CD4-positive, alpha-beta T cell (primary cell): ENCODE measurements at regions not wholly inside any gene's neighbourhood (a gene's known extent, or its start where the extent isn't known, plus 50 kb on each side); places are given as distances from the start of the nearest gene placed in this dataset.
"Not testable (repeated sequence)": the region's sequence is repeated elsewhere in the genome, so short reads cannot be mapped to it uniquely, and the experiment has no call there.

Experiments
- ATAC-seq: fragments of 200-7000 bp; cut with Tn5 transposase; one replicate; pipeline ENCODE4 v1.10.0; 2022; ENCODE audit warnings: mild to moderate bottlenecking; ENCODE audit not compliant: poor library complexity
- CTCF ChIA-PET: fragments of 350-600 bp; sonication (Branson Sonifier 250); formaldehyde crosslinking; loops from one replicate; lab custom pipeline; 2021; ENCODE audit warnings: antibody characterized with exemption, inconsistent platforms; lab: Charles Lee
- POLR2A ChIA-PET: fragments of 350-600 bp; sonication (Branson Sonifier 250); formaldehyde crosslinking; loops from one replicate; lab custom pipeline; 2021; ENCODE audit warnings: antibody characterized with exemption, inconsistent platforms; lab: Charles Lee
- DNase-seq, 14 experiments: peaks; one replicate each; pipeline ENCODE4 v3.0.0-alpha.2; 2013 to 2020; ENCODE audit warnings: mixed read lengths in 2 of 14
- H3K27ac ChIP-seq, 2 donors: one replicate each; pipeline versions ENCODE4 v1.5.1 to v1.7.0; 2013; ENCODE audit warnings: low read length in 2 of 2, low read depth in 1 of 2, mild to moderate bottlenecking in 1 of 2
- H3K27me3 ChIP-seq, 2 experiments: 1 replicate in 1 of 2; 2 replicates in 1 of 2; pipeline versions ENCODE4 v1.6.1 to v1.7.0; 2013; ENCODE audit warnings: low read length in 2 of 2, control low read depth in 1 of 2, mild to moderate bottlenecking in 1 of 2, moderate library complexity in 1 of 2; ENCODE audit not compliant: insufficient read depth in 2 of 2, control insufficient read depth in 1 of 2
- H3K36me3 ChIP-seq: one replicate; pipeline ENCODE4 v1.6.1; 2013; ENCODE audit warnings: low read length, control low read depth; ENCODE audit not compliant: insufficient read depth
- H3K4me1 ChIP-seq: one replicate; pipeline ENCODE4 v1.6.1; 2013; ENCODE audit warnings: low read length, control low read depth; ENCODE audit not compliant: insufficient read depth
- H3K4me3 ChIP-seq: one replicate; pipeline ENCODE4 v1.5.1; 2013; ENCODE audit warnings: mild to moderate bottlenecking, low read length, moderate library complexity
- H3K9me3 ChIP-seq, 2 experiments: 1 replicate in 1 of 2; 2 replicates in 1 of 2; pipeline versions ENCODE4 v1.6.1 to v1.7.0; 2013; ENCODE audit warnings: low read length in 2 of 2, mild to moderate bottlenecking in 2 of 2, control low read depth in 1 of 2, moderate library complexity in 1 of 2; ENCODE audit not compliant: control insufficient read depth in 1 of 2, insufficient read depth in 1 of 2
- H3K27ac Mint-ChIP-seq: one replicate; pipeline ENCODE4 v1.8.0; 2020; ENCODE audit warnings: mixed read lengths
- H3K27me3 Mint-ChIP-seq: one replicate; pipeline ENCODE4 v1.8.0; 2021; ENCODE audit warnings: mixed read lengths
- H3K36me3 Mint-ChIP-seq: one replicate; pipeline ENCODE4 v1.8.0; 2021; ENCODE audit warnings: low read depth, mixed read lengths
- H3K4me1 Mint-ChIP-seq: one replicate; pipeline ENCODE4 v1.8.0; 2021; ENCODE audit warnings: low read depth, mixed read lengths
- H3K4me3 Mint-ChIP-seq: one replicate; pipeline ENCODE4 v1.8.0; 2020; ENCODE audit warnings: mild to moderate bottlenecking, mixed read lengths
- H3K9me3 Mint-ChIP-seq: one replicate; pipeline ENCODE4 v1.8.0; 2020; ENCODE audit warnings: mixed read lengths
- CTCF ChIP-seq: fragments of 200-600 bp; IDR thresholded peaks from one replicate; pipeline ENCODE4 v1.8.0; 2022; ENCODE audit warnings: antibody characterized with exemption, mild to moderate bottlenecking
- intact Hi-C, 2 experiments: fragments of 100-400 bp; cut with DNase I in 1 of 2; cut with micrococcal nuclease in 1 of 2; formaldehyde crosslinking; loops; one replicate each; pipeline versions ENCODE4 v1.15.1 to v1.9.0; 2023 to 2025; cut with DNase I, micrococcal nuclease

DNA sequence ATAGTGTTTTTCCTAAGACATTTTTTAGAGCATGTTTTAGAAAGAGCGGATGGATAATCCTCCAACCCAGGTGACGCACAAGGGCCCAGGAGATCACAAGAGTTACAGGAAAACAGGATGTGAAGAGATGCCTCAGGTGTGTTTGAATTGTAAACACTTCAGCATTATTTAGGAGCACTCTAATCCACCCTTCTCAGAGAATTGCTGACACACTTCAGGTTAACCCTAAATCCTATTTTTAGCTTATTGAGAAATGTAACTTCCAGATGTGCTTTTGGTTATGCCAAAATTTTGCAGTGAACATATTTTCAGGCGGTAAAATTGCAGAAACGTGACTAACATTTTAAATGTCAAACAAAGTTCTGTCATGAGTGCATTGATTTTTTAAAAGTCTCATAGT, 755.4 kb upstream of the CTNND2 start:
- CTCF ChIA-PET, result no interaction called here
- no peaks in the 10 kb centered on the region for H3K27me3 ChIP-seq
- Mint-ChIP-seq H3K4me1 (no peaks in the 10 kb centered on the region), H3K9me3 (peaks cover 27% of the 10 kb centered on the region), H3K4me3 (no peak overlapping the region), H3K36me3 (no peaks in the 10 kb centered on the region), H3K27ac (no peak overlapping the region), H3K27me3 (no peaks in the 10 kb centered on the region)
- DNase-seq (no peak), ATAC-seq (no peak)
- no peak overlapping the region for H3K4me3 ChIP-seq
- H3K9me3 ChIP-seq, result peaks cover 0 to 21% of the 10 kb centered on the region in 2 experiments
- H3K27ac ChIP-seq, result no peak overlapping the region
- no peaks in the 10 kb centered on the region for H3K4me1 ChIP-seq
- intact Hi-C loops, result no loop called here
- TF ChIP-seq CTCF, result no peak
- no peaks in the 10 kb centered on the region for H3K36me3 ChIP-seq
- POLR2A ChIA-PET, result no interaction called here

DNA sequence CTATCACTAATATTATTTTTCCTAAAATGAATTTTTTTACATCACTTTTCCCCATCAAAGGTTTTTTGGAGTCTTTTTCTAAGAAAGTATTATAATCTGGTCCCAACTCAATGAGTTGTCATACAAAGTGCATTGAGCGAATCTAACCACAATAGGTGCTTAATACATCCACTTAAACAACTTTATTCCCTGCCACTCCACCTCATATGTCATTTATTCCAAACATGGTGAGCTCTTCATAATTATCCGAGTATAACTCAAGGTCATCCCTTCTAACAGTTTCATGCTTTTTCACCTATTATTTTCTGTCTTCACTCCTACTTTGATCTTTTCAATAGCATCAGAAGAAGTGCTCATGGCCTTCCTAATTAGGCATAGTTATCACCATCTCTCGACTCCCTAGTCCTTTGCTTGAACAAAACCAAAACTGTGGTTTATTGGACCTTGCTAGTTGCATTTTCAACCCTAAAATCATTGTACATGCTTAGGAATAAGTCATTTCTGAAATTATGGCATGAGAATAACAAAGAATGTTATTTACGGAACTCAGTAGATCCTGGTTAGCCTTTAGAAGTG, 754.7 kb upstream of the CTNND2 start:
- Mint-ChIP-seq H3K4me1 (no peaks in the 10 kb centered on the region), H3K27me3 (no peaks in the 10 kb centered on the region), H3K4me3 (no peak overlapping the region), H3K36me3 (no peaks in the 10 kb centered on the region), H3K27ac (no peak overlapping the region), H3K9me3 (peaks cover 22% of the 10 kb centered on the region)
- ChIA-PET CTCF (no interaction called here), POLR2A (no interaction called here)
- TF ChIP-seq CTCF, result no peak
- Histone ChIP-seq H3K4me1 (no peaks in the 10 kb centered on the region), H3K36me3 (no peaks in the 10 kb centered on the region), H3K27me3 (no peaks in the 10 kb centered on the region), H3K27ac (no peak overlapping the region), H3K4me3 (no peak overlapping the region), H3K9me3 (peaks cover 0 to 21% of the 10 kb centered on the region in 2 experiments)
- DNase-seq (no peak), ATAC-seq (no peak)
- intact Hi-C loops, result no loop called here

DNA sequence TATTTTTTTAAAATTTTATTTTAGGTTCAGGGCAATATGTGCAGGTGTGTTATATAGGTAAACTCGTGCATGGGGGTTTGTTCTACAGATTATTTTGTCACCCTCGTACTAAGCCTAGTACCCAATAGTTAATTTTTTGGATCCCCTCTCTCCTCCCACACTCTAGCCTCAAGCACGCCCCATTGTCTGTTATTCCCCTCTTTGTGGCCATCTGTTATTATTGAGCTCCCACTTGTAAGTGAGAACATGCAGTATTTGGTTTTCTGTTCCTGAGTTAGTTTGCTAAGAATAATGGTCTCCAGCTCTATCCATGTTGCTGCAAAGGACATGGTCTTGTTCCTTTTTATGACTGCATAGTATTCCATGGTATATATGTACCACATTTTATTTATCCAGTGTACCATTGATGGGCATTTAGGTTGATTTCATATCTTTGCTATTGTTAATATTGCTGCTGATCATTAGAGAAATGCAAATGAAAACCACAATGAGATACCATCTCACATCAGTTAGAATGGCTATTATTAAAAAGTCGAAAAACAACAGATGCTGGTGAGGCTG, 753.7 kb upstream of the CTNND2 start:
- POLR2A ChIA-PET, ATAC-seq, H3K36me3 ChIP-seq, H3K4me1 Mint-ChIP-seq, H3K4me3 ChIP-seq, intact Hi-C loops, H3K4me1 ChIP-seq, H3K27me3 Mint-ChIP-seq, H3K27ac ChIP-seq, CTCF ChIA-PET, H3K27me3 ChIP-seq, H3K27ac Mint-ChIP-seq, H3K36me3 Mint-ChIP-seq, H3K4me3 Mint-ChIP-seq, DNase-seq: not testable (repeated sequence)
- H3K9me3 ChIP-seq, result peaks cover 0 to 21% of the 10 kb centered on the region in 2 experiments
- peaks cover 21% of the 10 kb centered on the region for H3K9me3 Mint-ChIP-seq

- Histone ChIP-seq H3K4me3 (no peak overlapping the region), H3K27me3 (no peaks in the 10 kb centered on the region), H3K9me3 (peaks cover 0 to 6% of the 10 kb centered on the region in 2 experiments), H3K4me1 (no peaks in the 10 kb centered on the region), H3K27ac (no peak overlapping the region), H3K36me3 (no peaks in the 10 kb centered on the region)
- ATAC-seq (no peak), DNase-seq (no peak)
- Mint-ChIP-seq H3K9me3 (peaks cover 18% of the 10 kb centered on the region), H3K4me3 (no peak overlapping the region), H3K4me1 (no peaks in the 10 kb centered on the region), H3K36me3 (no peaks in the 10 kb centered on the region), H3K27ac (no peak overlapping the region), H3K27me3 (no peaks in the 10 kb centered on the region)
- intact Hi-C loops, result no loop called here
- ChIA-PET POLR2A (no interaction called here), CTCF (no interaction called here)
- TF ChIP-seq CTCF, result no peak
Measured at GRCh38 chr5:12655675-12656074, 751.4 kb upstream of the CTNND2 start.
